ENCODE measurements at regions not wholly inside any gene's neighbourhood (a gene's known extent, or its start where the extent isn't known, plus 50 kb on each side); places are given as distances from the start of the nearest gene placed in this dataset.

- Histone ChIP-seq H3K36me3 (ENCODE audit: control insufficient read depth, low read length) (no peaks in the 10 kb centered on the region), H3K27ac (ENCODE audit: low read depth, low read length) (no peak overlapping the region), H3K4me3 (ENCODE audit: low read length) (no peak overlapping the region), H4K20me1 (ENCODE audit: control insufficient read depth, insufficient read depth, low read depth, low read length) (no peaks in the 10 kb centered on the region), H3K4me2 (ENCODE audit: low read length) (no peak overlapping the region), H3K9me3 (ENCODE audit: control insufficient read depth, insufficient read depth, low read length) (no peaks in the 10 kb centered on the region), H3K79me2 (ENCODE audit: control insufficient read depth, low read length) (no peaks in the 10 kb centered on the region), H3K9me2 (replicated peaks; ENCODE audit: control insufficient read depth, low read length) (no peaks in the 10 kb centered on the region), H3K27me3 (ENCODE audit: control insufficient read depth, low read length) (no peaks in the 10 kb centered on the region), H3K4me1 (ENCODE audit: control insufficient read depth, low read length) (no peaks in the 10 kb centered on the region), H3F3A (ENCODE audit: control insufficient read depth, insufficient read depth) (no peaks in the 10 kb centered on the region)
- no peak for TF ChIP-seq EZH2phosphoT487 (IDR thresholded peaks at IDR 0.05; ENCODE audit: borderline replicate concordance, low read length)
- no peak for TF ChIP-seq CTCF (IDR thresholded peaks at IDR 0.05; ENCODE audit: low read depth, low read length, poor library complexity, severe bottlenecking)
These were observed 408.1 kb downstream of the GALR1 start for GRCh38 chr18:77657651-77658298.

- no peaks in the 10 kb centered on the region for H3K36me3 ChIP-seq (ENCODE audit: control insufficient read depth, low read length)
- TF ChIP-seq EZH2phosphoT487 (IDR thresholded peaks at IDR 0.05; ENCODE audit: borderline replicate concordance, low read length) (no peak), CTCF (IDR thresholded peaks at IDR 0.05; ENCODE audit: low read depth, low read length, poor library complexity, severe bottlenecking) (no peak)
- no peaks in the 10 kb centered on the region for H4K20me1 ChIP-seq (ENCODE audit: control insufficient read depth, insufficient read depth, low read depth, low read length)
- H3K4me2 ChIP-seq (ENCODE audit: low read length): no peak overlapping the region
- no peaks in the 10 kb centered on the region for H3K27me3 ChIP-seq (ENCODE audit: control insufficient read depth, low read length)
- H3K79me2 ChIP-seq (ENCODE audit: control insufficient read depth, low read length): no peaks in the 10 kb centered on the region
- no peaks in the 10 kb centered on the region for H3K9me2 ChIP-seq (replicated peaks; ENCODE audit: control insufficient read depth, low read length)
- no peaks in the 10 kb centered on the region for H3K4me1 ChIP-seq (ENCODE audit: control insufficient read depth, low read length)
- no peak overlapping the region for H3K4me3 ChIP-seq (ENCODE audit: low read length)
- H3F3A ChIP-seq (ENCODE audit: control insufficient read depth, insufficient read depth): no peaks in the 10 kb centered on the region
- no peaks in the 10 kb centered on the region for H3K9me3 ChIP-seq (ENCODE audit: control insufficient read depth, insufficient read depth, low read length)
- no peak overlapping the region for H3K27ac ChIP-seq (ENCODE audit: low read depth, low read length)
These were observed 408.6 kb downstream of the GALR1 start for GRCh38 chr18:77658299-77658662.

GRCh38 chr18:77658751-77659448 is 409.3 kb downstream of the GALR1 start:
- Histone ChIP-seq H3K27ac (ENCODE audit: low read depth, low read length) (no peak overlapping the region), H3K36me3 (ENCODE audit: control insufficient read depth, low read length) (no peaks in the 10 kb centered on the region), H3F3A (ENCODE audit: control insufficient read depth, insufficient read depth) (no peaks in the 10 kb centered on the region), H3K4me2 (ENCODE audit: low read length) (no peak overlapping the region), H3K4me1 (ENCODE audit: control insufficient read depth, low read length) (no peaks in the 10 kb centered on the region), H3K79me2 (ENCODE audit: control insufficient read depth, low read length) (no peaks in the 10 kb centered on the region), H3K9me3 (ENCODE audit: control insufficient read depth, insufficient read depth, low read length) (no peaks in the 10 kb centered on the region), H3K27me3 (ENCODE audit: control insufficient read depth, low read length) (no peaks in the 10 kb centered on the region), H3K4me3 (ENCODE audit: low read length) (no peak overlapping the region), H3K9me2 (replicated peaks; ENCODE audit: control insufficient read depth, low read length) (no peaks in the 10 kb centered on the region), H4K20me1 (ENCODE audit: control insufficient read depth, insufficient read depth, low read depth, low read length) (no peaks in the 10 kb centered on the region)
- no peak for TF ChIP-seq CTCF (IDR thresholded peaks at IDR 0.05; ENCODE audit: low read depth, low read length, poor library complexity, severe bottlenecking)
- TF ChIP-seq EZH2phosphoT487 (IDR thresholded peaks at IDR 0.05; ENCODE audit: borderline replicate concordance, low read length): no peak
